Body of pancreas (tissue), 4 donors: ENCODE measurements at regions not wholly inside any gene's neighbourhood (a gene's known extent, or its start where the extent isn't known, plus 50 kb on each side); places are given as distances from the start of the nearest gene placed in this dataset.

Source experiments
- ATAC-seq: fragments of 150-250 bp; one replicate; pipeline ENCODE4 v1.9.1; 2016
- DNase-seq, 4 donors: peaks; one replicate each; pipeline ENCODE4 v3.0.0-alpha.2; 2019
- H3K27ac ChIP-seq, 4 donors: fragments of 200-600 bp; sonication (generic); 1 replicate in 3 of 4; 2 replicates in 1 of 4; pipeline versions ENCODE4 v1.5.1 to v1.6.1; 2016 to 2019; ENCODE audit warnings: mild to moderate bottlenecking in 1 of 4, mixed read lengths in 1 of 4, moderate library complexity in 1 of 4
- H3K27me3 ChIP-seq, 2 donors: fragments of 200-600 bp; sonication (generic); one replicate each; pipeline ENCODE4 v1.6.0; 2016; ENCODE audit warnings: mild to moderate bottlenecking in 1 of 2
- H3K36me3 ChIP-seq, 2 donors: fragments of 200-600 bp; sonication (generic); replicated peaks in 1 of 2; 2 replicates each; pipeline ENCODE4 v1.5.1; 2016; ENCODE audit warnings: low read depth in 2 of 2; ENCODE audit not compliant: insufficient read depth in 1 of 2
- H3K4me1 ChIP-seq: fragments of 200-600 bp; sonication (generic); one replicate; pipeline ENCODE4 v1.6.0; 2016
- H3K4me3 ChIP-seq, 2 donors: fragments of 200-600 bp; sonication (generic); 1 replicate in 1 of 2; 2 replicates in 1 of 2; pipeline ENCODE4 v1.5.1; 2016 to 2019
- H3K9me3 ChIP-seq, 3 donors: fragments of 200-600 bp; sonication (generic); 1 replicate in 2 of 3; 2 replicates in 1 of 3; pipeline ENCODE4 v1.5.1; 2016
- CTCF ChIP-seq, 7 experiments: fragments of 450-650 bp in 4 of 7; fragments of 200-600 bp in 3 of 7; sonication (generic) in 3 of 7; IDR thresholded peaks; one replicate each; pipeline ENCODE4 v1.5.1; 2016 to 2019; ENCODE audit warnings: antibody characterized with exemption in 7 of 7
- POLR2A ChIP-seq, 3 donors: fragments of 450-650 bp; IDR thresholded peaks; one replicate each; pipeline ENCODE4 v1.6.1; 2016; ENCODE audit warnings: antibody characterized with exemption in 3 of 3, mild to moderate bottlenecking in 2 of 3
- WGBS, 2 donors: methylation state at CpG; one replicate each; pipeline ENCODE4 v1.1.5; 2017; 5-methylcytosine and 5-hydroxymethylcytosine counted together
- intact Hi-C: fragments of 100-400 bp; cut with DNase I; formaldehyde crosslinking; loops from one replicate; pipeline ENCODE4 v1.15.1; 2023

- Histone ChIP-seq H3K4me1 (peaks cover 15% of the 10 kb centered on the region), H3K4me3 (no peak overlapping the region), H3K27ac (no peak overlapping the region), H3K36me3 (no peaks in the 10 kb centered on the region), H3K9me3 (no peaks in the 10 kb centered on the region), H3K27me3 (no peaks in the 10 kb centered on the region)
- no peak for TF ChIP-seq POLR2A (IDR thresholded peaks at IDR 0.05)
- TF ChIP-seq CTCF (IDR thresholded peaks at IDR 0.05): no peak
- 33 to 54% methylated on average over 4 of the region's 4 CpGs for WGBS, 2 donors
- intact Hi-C loops: no loop called here
- ATAC-seq (no peak), DNase-seq (no peak)
Observed at GRCh38 chr7:96599288-96599936, 110.2 kb downstream of the SEM1 start.

- H3K4me3 ChIP-seq: no peak overlapping the region
- peaks cover 15% of the 10 kb centered on the region for H3K4me1 ChIP-seq
- H3K27ac ChIP-seq: no peak overlapping the region
- WGBS, 2 donors: 61 to 73% methylated on average over 1 of the region's 1 CpG
- TF ChIP-seq POLR2A (IDR thresholded peaks at IDR 0.05) (no peak), CTCF (IDR thresholded peaks at IDR 0.05) (no peak)
- no peaks in the 10 kb centered on the region for H3K36me3 ChIP-seq
- no peak for DNase-seq
- intact Hi-C loops: no loop called here
- no peaks in the 10 kb centered on the region for H3K9me3 ChIP-seq
- no peaks in the 10 kb centered on the region for H3K27me3 ChIP-seq
- ATAC-seq: no peak
Observed at GRCh38 chr7:96598421-96598820, 111.2 kb downstream of the SEM1 start.

GRCh38 chr7:96596120-96596826 is 113.4 kb downstream of the SEM1 start:
- no peak overlapping the region for H3K4me3 ChIP-seq
- H3K36me3 ChIP-seq: no peaks in the 10 kb centered on the region
- 19% methylated on average over 6 of the region's 6 CpGs for WGBS, 2 donors
- DNase-seq: peak; percentile 43 to 66 (median 51)
- TF ChIP-seq POLR2A (IDR thresholded peaks at IDR 0.05): no peak
- peak in 3 of 7 experiments; percentile 22 to 24 (median 24) for TF ChIP-seq CTCF (IDR thresholded peaks at IDR 0.05)
- H3K27ac ChIP-seq: peak overlapping the region in 3 of 4 donors; percentile 42 to 59 (median 56)
- no peaks in the 10 kb centered on the region for H3K27me3 ChIP-seq
- peaks cover 15% of the 10 kb centered on the region for H3K4me1 ChIP-seq
- intact Hi-C loops: no loop called here
- ATAC-seq: peak; percentile 90
- H3K9me3 ChIP-seq: no peaks in the 10 kb centered on the region

- Histone ChIP-seq H3K27ac (no peak overlapping the region), H3K27me3 (no peaks in the 10 kb centered on the region), H3K4me3 (no peak overlapping the region), H3K4me1 (peaks cover 12% of the 10 kb centered on the region), H3K36me3 (no peaks in the 10 kb centered on the region), H3K9me3 (no peaks in the 10 kb centered on the region)
- DNase-seq (no peak), ATAC-seq (no peak)
- no peak for TF ChIP-seq CTCF (IDR thresholded peaks at IDR 0.05)
- no peak for TF ChIP-seq POLR2A (IDR thresholded peaks at IDR 0.05)
- WGBS, 2 donors: 61 to 68% methylated on average over 14 of the region's 15 CpGs
- intact Hi-C loops: no loop called here
Observed at GRCh38 chr7:96591900-96592676, 117.6 kb downstream of the SEM1 start.
